ENCODE measurements at regions not wholly inside any gene's neighbourhood (a gene's known extent, or its start where the extent isn't known, plus 50 kb on each side); places are given as distances from the start of the nearest gene placed in this dataset.

- no peaks in the 10 kb centered on the region for H3K9me3 ChIP-seq (ENCODE audit: low read length)
- WGBS (ENCODE audit: low lambda C conversion rate): 26% methylated on average over 8 of the region's 8 CpGs
- no peak for ATAC-seq
- no peak overlapping the region for H3K4me3 ChIP-seq (replicated peaks in 1 of 3; ENCODE audit: insufficient read depth in 1 of 3, low read depth in 2 of 3, low read length in 3 of 3)
- no peaks in the 10 kb centered on the region for H3K4me1 ChIP-seq (ENCODE audit: insufficient read depth, low read length)
- H2AFZ ChIP-seq (ENCODE audit: low read length): no peak overlapping the region
- in situ Hi-C loops (cut with HindIII; ENCODE audit: extremely low pct_ligation_motif_present, low pct_unique_long_range_greater_than_20kb): loop anchor here (25.0 kb wide), 1 partner anchor 661 kb away; no protein-coding TSS in a partner anchor
- intact Hi-C loops (cut with micrococcal nuclease; ENCODE audit: unreplicated experiment): no loop called here
- BruUV-seq (replicated peaks): no TSS peak
- H3K79me2 ChIP-seq (ENCODE audit: insufficient read depth, low read length): no peaks in the 10 kb centered on the region
- ChIA-PET CTCF (ENCODE audit: low intra/inter-chr PET ratio, low total read pairs) (no interaction called here), POLR2A (no interaction called here)
- no peak for DNase-seq (ENCODE audit: low spot score)
- no peak overlapping the region for H3K9ac ChIP-seq (ENCODE audit: insufficient read depth, low read depth, low read length)
- H3K27ac ChIP-seq (ENCODE audit: extremely low read length, insufficient read depth, low read length): no peak overlapping the region
- H3K4me2 ChIP-seq (ENCODE audit: low read depth, low read length): no peak overlapping the region
- H4K20me1 ChIP-seq (ENCODE audit: insufficient read depth, low read length): no peaks in the 10 kb centered on the region
- H3K27me3 ChIP-seq (ENCODE audit: control insufficient read depth in 1 of 2, insufficient read depth in 2 of 2, low read length in 2 of 2): no peaks in the 10 kb centered on the region; a peak in 2 of 5 replicates
- TF ChIP-seq ZNF251 (CRISPR knock-in tag; IDR thresholded peaks at IDR 0.05) (no peak), ELF1 (CRISPR knock-in tag; IDR thresholded peaks at IDR 0.05) (no peak), DNMT1 (CRISPR knock-in tag; IDR thresholded peaks at IDR 0.05) (no peak)
- FAIRE-seq: no peak
- H3K36me3 ChIP-seq (replicated peaks in 1 of 2; ENCODE audit: control insufficient read depth in 1 of 2, insufficient read depth in 2 of 2, low read length in 2 of 2): no peaks in the 10 kb centered on the region
These were observed 121.4 kb downstream of the KLF13 start for GRCh38 chr15:31447931-31448634.

DNA sequence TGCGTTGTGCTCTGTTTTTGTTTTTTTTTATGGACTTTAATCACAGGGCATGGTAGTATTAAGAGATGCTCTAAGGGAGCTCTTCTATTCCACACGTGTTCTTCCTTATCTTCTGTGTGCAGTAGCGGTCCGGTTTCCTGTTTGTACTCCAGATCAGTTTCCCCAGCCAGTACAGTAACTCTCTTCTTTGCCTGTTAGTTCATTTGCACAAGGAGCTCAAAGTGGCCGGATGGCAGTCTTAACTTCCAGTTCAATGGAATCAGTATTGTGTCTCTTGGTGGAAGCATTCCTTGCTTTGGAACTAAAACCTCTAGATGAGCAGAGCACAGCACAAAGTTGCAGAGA, 122.0 kb downstream of the KLF13 start:
- Histone ChIP-seq H3K4me3 (replicated peaks in 1 of 3; ENCODE audit: insufficient read depth in 1 of 3, low read depth in 2 of 3, low read length in 3 of 3) (no peak overlapping the region), H3K79me2 (ENCODE audit: insufficient read depth, low read length) (no peaks in the 10 kb centered on the region), H4K20me1 (ENCODE audit: insufficient read depth, low read length) (no peaks in the 10 kb centered on the region), H3K9me3 (ENCODE audit: low read length) (no peaks in the 10 kb centered on the region), H3K27me3 (ENCODE audit: control insufficient read depth in 1 of 2, insufficient read depth in 2 of 2, low read length in 2 of 2) (peaks cover 0 to 4% of the 10 kb centered on the region in 2 experiments; a peak in 2 of 5 replicates), H3K27ac (ENCODE audit: extremely low read length, insufficient read depth, low read length) (no peak overlapping the region), H2AFZ (ENCODE audit: low read length) (no peak overlapping the region), H3K4me1 (ENCODE audit: insufficient read depth, low read length) (no peaks in the 10 kb centered on the region), H3K4me2 (ENCODE audit: low read depth, low read length) (no peak overlapping the region), H3K9ac (ENCODE audit: insufficient read depth, low read depth, low read length) (no peak overlapping the region), H3K36me3 (replicated peaks in 1 of 2; ENCODE audit: control insufficient read depth in 1 of 2, insufficient read depth in 2 of 2, low read length in 2 of 2) (no peaks in the 10 kb centered on the region)
- in situ Hi-C loops (cut with HindIII; ENCODE audit: extremely low pct_ligation_motif_present, low pct_unique_long_range_greater_than_20kb): loop anchor here (25.0 kb wide), 1 partner anchor 661 kb away; no protein-coding TSS in a partner anchor
- WGBS (ENCODE audit: low lambda C conversion rate): 6% methylated on average over 5 of the region's 5 CpGs
- ChIA-PET CTCF (ENCODE audit: low intra/inter-chr PET ratio, low total read pairs) (no interaction called here), POLR2A (no interaction called here)
- ATAC-seq (no peak), FAIRE-seq (no peak), DNase-seq (ENCODE audit: low spot score) (no peak)
- intact Hi-C loops (cut with micrococcal nuclease; ENCODE audit: unreplicated experiment): no loop called here
- no TSS peak for BruUV-seq (replicated peaks)
- TF ChIP-seq, protein P1, sequence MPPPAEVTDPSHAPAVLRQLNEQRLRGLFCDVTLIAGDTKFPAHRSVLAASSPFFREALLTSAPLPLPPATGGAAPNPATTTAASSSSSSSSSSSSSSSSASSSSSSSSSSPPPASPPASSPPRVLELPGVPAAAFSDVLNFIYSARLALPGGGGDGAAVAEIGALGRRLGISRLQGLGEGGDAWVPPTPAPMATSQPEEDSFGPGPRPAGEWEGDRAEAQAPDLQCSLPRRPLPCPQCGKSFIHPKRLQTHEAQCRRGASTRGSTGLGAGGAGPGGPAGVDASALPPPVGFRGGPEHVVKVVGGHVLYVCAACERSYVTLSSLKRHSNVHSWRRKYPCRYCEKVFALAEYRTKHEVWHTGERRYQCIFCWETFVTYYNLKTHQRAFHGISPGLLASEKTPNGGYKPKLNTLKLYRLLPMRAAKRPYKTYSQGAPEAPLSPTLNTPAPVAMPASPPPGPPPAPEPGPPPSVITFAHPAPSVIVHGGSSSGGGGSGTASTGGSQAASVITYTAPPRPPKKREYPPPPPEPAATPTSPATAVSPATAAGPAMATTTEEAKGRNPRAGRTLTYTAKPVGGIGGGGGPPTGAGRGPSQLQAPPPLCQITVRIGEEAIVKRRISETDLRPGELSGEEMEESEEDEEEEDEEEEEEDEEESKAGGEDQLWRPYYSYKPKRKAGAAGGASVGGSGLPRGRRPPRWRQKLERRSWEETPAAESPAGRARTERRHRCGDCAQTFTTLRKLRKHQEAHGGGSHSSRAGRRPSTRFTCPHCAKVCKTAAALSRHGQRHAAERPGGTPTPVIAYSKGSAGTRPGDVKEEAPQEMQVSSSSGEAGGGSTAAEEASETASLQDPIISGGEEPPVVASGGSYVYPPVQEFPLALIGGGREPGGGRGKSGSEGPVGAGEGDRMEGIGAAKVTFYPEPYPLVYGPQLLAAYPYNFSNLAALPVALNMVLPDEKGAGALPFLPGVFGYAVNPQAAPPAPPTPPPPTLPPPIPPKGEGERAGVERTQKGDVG (CRISPR knock-in tag; IDR thresholded peaks at IDR 0.05; ENCODE audit: borderline replicate concordance): no peak
- TF ChIP-seq GLMP (CRISPR knock-in tag; IDR thresholded peaks at IDR 0.05; ENCODE audit: borderline replicate concordance): no peak
- TF ChIP-seq, protein P2, sequence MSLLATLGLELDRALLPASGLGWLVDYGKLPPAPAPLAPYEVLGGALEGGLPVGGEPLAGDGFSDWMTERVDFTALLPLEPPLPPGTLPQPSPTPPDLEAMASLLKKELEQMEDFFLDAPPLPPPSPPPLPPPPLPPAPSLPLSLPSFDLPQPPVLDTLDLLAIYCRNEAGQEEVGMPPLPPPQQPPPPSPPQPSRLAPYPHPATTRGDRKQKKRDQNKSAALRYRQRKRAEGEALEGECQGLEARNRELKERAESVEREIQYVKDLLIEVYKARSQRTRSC (CRISPR knock-in tag; IDR thresholded peaks at IDR 0.05; ENCODE audit: low read depth): no peak
- no peak for TF ChIP-seq ZNF138 (CRISPR knock-in tag; IDR thresholded peaks at IDR 0.05; ENCODE audit: low read depth)
- no peak for TF ChIP-seq LBX2 (CRISPR knock-in tag; IDR thresholded peaks at IDR 0.05; ENCODE audit: borderline replicate concordance)
- TF ChIP-seq BRD4 (CRISPR knock-in tag; IDR thresholded peaks at IDR 0.05): no peak
- TF ChIP-seq CBX5 (CRISPR knock-in tag; IDR thresholded peaks at IDR 0.05; ENCODE audit: borderline replicate concordance): no peak
- no peak for TF ChIP-seq SOX13 (IDR thresholded peaks at IDR 0.05)
- TF ChIP-seq SOX13 (CRISPR knock-in tag; conservative IDR thresholded peaks at IDR 0.05 in 1 of 2, IDR thresholded peaks at IDR 0.05 in 1 of 2): no peak
- no peak for TF ChIP-seq SNAI1 (CRISPR knock-in tag; IDR thresholded peaks at IDR 0.05; ENCODE audit: borderline replicate concordance)

Measured in HepG2 (cell line).